Cardiac fibroblast (primary cell): ENCODE measurements at regions not wholly inside any gene's neighbourhood (a gene's known extent, or its start where the extent isn't known, plus 50 kb on each side); places are given as distances from the start of the nearest gene placed in this dataset.

Source experiments
- DNase-seq, 2 donors: peaks; one replicate each; pipeline versions ENCODE4 v3.0.0 to v3.0.0-alpha.2; 2010; ENCODE audit warnings: low read depth in 2 of 2
- H3K4me3 ChIP-seq, 2 donors: replicated peaks in 1 of 2; 1 replicate in 1 of 2; 2 replicates in 1 of 2; pipeline ENCODE4 v1.5.1; 2011; ENCODE audit warnings: low read depth in 2 of 2, low read length in 2 of 2, mild to moderate bottlenecking in 2 of 2, moderate library complexity in 1 of 2
- TF ChIP-seq, protein P1 (sequence below): IDR thresholded peaks from one replicate; pipeline ENCODE4 v1.5.1; 2011; ENCODE audit warnings: low read depth, mild to moderate bottlenecking, low read length, inconsistent platforms

DNA sequence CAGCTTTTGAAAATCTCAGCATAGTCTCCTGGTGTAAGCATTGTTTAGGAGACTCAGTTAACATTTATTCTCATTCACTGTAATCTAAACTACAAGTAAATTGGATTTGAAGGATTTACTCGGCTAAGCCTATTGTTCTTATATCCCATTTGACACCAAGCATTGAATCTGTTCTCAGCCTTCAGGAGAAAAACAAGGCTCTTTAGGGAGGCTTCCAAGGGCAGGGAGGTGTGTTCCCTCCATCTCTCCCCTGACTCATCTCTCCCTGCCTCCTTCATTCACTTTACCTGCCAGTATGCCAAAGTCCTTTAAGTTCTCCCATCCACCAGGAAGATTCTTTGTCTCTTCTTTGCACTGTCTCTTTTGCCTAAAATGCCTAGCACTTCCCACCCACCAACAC is 347.8 kb downstream of the MFSD1 start:
- TF ChIP-seq, protein P1, sequence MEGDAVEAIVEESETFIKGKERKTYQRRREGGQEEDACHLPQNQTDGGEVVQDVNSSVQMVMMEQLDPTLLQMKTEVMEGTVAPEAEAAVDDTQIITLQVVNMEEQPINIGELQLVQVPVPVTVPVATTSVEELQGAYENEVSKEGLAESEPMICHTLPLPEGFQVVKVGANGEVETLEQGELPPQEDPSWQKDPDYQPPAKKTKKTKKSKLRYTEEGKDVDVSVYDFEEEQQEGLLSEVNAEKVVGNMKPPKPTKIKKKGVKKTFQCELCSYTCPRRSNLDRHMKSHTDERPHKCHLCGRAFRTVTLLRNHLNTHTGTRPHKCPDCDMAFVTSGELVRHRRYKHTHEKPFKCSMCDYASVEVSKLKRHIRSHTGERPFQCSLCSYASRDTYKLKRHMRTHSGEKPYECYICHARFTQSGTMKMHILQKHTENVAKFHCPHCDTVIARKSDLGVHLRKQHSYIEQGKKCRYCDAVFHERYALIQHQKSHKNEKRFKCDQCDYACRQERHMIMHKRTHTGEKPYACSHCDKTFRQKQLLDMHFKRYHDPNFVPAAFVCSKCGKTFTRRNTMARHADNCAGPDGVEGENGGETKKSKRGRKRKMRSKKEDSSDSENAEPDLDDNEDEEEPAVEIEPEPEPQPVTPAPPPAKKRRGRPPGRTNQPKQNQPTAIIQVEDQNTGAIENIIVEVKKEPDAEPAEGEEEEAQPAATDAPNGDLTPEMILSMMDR: no peak
- H3K4me3 ChIP-seq: no peak overlapping the region
- no peak for DNase-seq

DNA sequence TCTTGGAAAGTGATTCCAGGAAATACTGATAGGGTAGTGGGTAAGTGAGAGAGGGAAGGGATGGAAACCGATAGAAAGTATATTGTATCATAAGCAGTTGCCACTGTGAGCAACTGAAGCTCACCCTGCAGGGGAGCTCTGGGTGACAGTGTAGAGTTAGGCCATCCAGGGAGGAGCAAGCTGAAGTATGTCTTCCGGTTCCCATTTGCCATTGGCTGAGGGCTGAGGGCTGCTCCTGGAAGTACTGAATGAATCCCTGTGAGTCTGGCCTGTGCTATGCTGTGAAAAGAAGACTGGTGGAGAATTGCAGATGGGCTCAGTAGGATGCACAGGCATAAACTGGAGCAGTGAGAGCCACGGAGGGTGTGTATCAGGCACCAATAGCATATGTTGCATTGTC is 348.3 kb downstream of the MFSD1 start:
- TF ChIP-seq, protein P1: no peak
- no peak for DNase-seq
- H3K4me3 ChIP-seq: no peak overlapping the region

DNA sequence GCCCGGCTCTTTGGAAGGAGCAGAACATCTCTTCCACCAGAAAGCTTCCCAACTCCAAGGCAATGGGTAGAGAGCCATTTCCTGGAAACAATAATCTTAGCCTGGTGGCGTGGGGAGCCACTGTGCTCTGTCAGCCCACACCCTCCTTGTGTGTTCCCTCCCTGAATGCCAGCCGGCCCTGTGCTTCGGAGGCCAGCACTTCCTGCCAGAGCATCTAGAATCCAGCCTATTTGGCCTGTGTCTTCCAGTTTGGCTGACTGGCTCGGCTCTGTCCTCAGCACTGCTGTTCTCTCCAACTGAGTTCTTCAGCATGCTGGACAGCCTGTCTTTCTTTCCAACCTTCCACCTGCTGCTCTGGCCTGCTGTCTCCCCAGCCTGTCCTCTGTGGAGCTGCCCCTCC is 349.3 kb downstream of the MFSD1 start:
- H3K4me3 ChIP-seq: no peak overlapping the region
- TF ChIP-seq, protein P1: no peak
- no peak for DNase-seq

DNA sequence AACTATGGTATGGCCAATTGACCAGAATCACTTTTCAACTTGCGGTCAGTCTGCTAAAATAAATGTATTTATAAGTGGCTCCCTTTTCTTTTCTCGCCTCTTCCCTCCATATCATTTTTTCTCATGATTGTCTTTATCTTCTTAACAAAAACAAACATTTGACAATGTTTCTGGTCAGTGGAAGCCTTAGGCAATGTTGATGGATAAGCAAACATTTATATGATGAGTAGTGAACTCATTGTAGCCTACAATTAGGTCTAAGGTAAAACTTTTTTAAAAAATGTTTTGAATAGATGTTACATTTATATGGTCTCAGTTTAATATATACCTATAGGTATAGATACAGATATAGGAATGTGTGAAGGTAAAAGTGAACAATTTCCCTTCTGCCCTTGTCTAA is 355.4 kb downstream of the MFSD1 start:
- no peak for DNase-seq
- TF ChIP-seq, protein P1: no peak
- no peak overlapping the region for H3K4me3 ChIP-seq

DNA sequence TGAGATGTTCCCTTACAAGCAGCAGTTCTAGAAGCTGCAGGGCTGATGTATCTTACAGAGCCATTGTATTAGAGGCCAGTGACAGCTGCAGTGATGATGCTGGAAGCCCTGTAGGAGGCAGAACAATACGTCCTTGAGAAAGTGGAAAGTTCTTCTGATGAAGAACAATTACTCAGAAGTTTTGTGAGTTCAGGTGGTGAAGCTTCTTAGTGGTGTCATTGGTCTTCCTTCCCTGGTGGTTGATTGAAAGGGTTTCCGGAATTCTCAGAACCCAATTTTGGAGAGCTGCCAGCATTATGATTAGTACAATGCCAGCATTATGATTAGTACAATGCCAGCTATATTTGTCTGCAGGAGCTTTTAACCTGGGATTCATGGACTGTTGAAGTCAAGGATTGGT is 356.4 kb downstream of the MFSD1 start:
- no peak overlapping the region for H3K4me3 ChIP-seq
- peak in 1 of 2 donors; percentile 68 for DNase-seq
- TF ChIP-seq, protein P1: peak; percentile 44

DNA sequence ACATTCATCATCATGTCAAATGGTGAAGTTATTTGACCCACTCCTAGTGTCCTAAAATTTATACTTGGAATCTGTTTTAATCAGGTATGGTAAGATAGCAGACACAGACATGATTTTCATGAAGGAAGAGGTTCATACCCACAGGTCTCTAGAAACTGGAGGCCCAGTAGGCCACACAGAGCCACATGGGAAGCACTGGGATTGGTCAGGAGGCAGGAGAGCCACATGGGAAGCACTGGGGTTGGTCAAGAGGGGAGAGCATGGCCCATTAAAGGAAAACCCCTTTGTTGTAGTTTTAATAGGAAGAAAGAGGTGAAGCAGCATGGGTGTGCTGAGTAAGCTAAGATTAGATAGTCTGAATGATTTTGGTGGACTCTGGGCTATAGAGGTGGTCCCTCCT is 356.9 kb downstream of the MFSD1 start:
- DNase-seq: no peak
- TF ChIP-seq, protein P1: no peak
- no peak overlapping the region for H3K4me3 ChIP-seq

DNA sequence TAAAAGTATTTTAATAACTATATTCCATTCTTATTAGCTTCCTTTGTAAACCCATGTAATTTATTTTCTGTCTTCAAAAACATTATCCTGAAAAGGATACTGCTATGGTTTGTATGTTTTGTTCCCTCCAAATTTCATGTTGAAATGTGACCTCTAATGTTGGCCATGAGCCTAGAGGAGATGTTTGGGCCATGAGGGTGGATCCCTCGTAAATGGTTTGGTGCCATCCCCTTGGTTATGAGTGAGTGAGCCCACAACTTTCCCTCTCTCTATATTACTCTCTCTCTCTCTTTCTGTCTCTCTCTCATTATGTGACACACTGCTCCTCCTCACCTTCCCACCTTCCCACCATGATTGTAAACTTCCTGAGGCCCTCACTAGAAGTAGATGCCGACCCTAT is 357.7 kb downstream of the MFSD1 start:
- H3K4me3 ChIP-seq: no peak overlapping the region
- no peak for DNase-seq
- TF ChIP-seq, protein P1: no peak
